ENCODE measurements at regions not wholly inside any gene's neighbourhood (a gene's known extent, or its start where the extent isn't known, plus 50 kb on each side); places are given as distances from the start of the nearest gene placed in this dataset.

- TF ChIP-seq MAZ (CRISPR knock-in tag; conservative IDR thresholded peaks at IDR 0.05 in 1 of 2, IDR thresholded peaks at IDR 0.05 in 1 of 2) (no peak), GTF2A2 (tag; IDR thresholded peaks at IDR 0.05) (no peak), PRPF4 (IDR thresholded peaks at IDR 0.05; ENCODE audit: insufficient read depth, low read depth, low read length, poor library complexity, severe bottlenecking) (no peak)
Measured at GRCh38 chr5:87912419-87912818, 356.2 kb downstream of the TMEM161B start (continued).

GRCh38 chr5:87909382-87909781, 359.3 kb downstream of the TMEM161B start:
- 4% methylated on average over 2 of the region's 2 CpGs for WGBS (ENCODE audit: insufficient coverage, low coverage, missing lambda C conversion rate)
- no peak for FAIRE-seq
- ATAC-seq = no peak
- Histone ChIP-seq H3K4me3 (no peak overlapping the region), H3K9me1 (ENCODE audit: control insufficient read depth, insufficient read depth, low read length) (no peaks in the 10 kb centered on the region), H3K27ac (ENCODE audit: extremely low read depth, low read depth, low read length) (no peak overlapping the region), H3K9me3 (replicated peaks; ENCODE audit: control insufficient read depth, insufficient read depth, low read depth, low read length) (no peaks in the 10 kb centered on the region; the same call in 1 of the 2 replicates), H3K27me3 (ENCODE audit: control insufficient read depth in 2 of 2, insufficient read depth in 2 of 2, low read length in 2 of 2) (no peaks in the 10 kb centered on the region), H3K36me3 (ENCODE audit: control insufficient read depth, insufficient read depth, low read length) (no peaks in the 10 kb centered on the region), H4K20me1 (replicated peaks; ENCODE audit: control insufficient read depth, insufficient read depth, low read length) (no peaks in the 10 kb centered on the region), H3K4me1 (replicated peaks in 1 of 2; ENCODE audit: control insufficient read depth in 2 of 2, insufficient read depth in 2 of 2, low read length in 2 of 2) (no peaks in the 10 kb centered on the region), H3K9ac (ENCODE audit: insufficient read depth in 1 of 2, low read depth in 2 of 2, low read length in 2 of 2) (no peak overlapping the region), H3K79me2 (ENCODE audit: control insufficient read depth, insufficient read depth, low read length) (no peaks in the 10 kb centered on the region), H2AFZ (ENCODE audit: low read depth, low read length) (no peak overlapping the region), H3K4me2 (ENCODE audit: insufficient read depth, low read length) (no peak overlapping the region)
- no peak for DNase-seq (ENCODE audit: extremely low read depth in 1 of 4, low spot score in 3 of 4)
- in situ Hi-C loops (cut with MboI) (no loop called here), intact Hi-C loops (cut with micrococcal nuclease) (no loop called here)
- ChIA-PET POLR2A (no interaction called here), CTCF (ENCODE audit: low intra/inter-chr PET ratio) (no interaction called here)
- no TSS peak for BruUV-seq (replicated peaks)
- TF ChIP-seq FOXP1 (CRISPR knock-in tag; IDR thresholded peaks at IDR 0.05) = no peak
- no peak for TF ChIP-seq PCBP1 (IDR thresholded peaks at IDR 0.05; ENCODE audit: low read depth, low read length, poor library complexity, severe bottlenecking)
- no peak for TF ChIP-seq MCM3 (IDR thresholded peaks at IDR 0.05)
- no peak for TF ChIP-seq ELK3 (CRISPR knock-in tag; IDR thresholded peaks at IDR 0.05)
- TF ChIP-seq CBFA2T3 (IDR thresholded peaks at IDR 0.05) = no peak
- TF ChIP-seq BRCA1 (IDR thresholded peaks at IDR 0.05) = no peak
- no peak for TF ChIP-seq BRCA1 (CRISPR knock-in tag; IDR thresholded peaks at IDR 0.05)
- no peak for TF ChIP-seq NR2F6 (CRISPR knock-in tag; IDR thresholded peaks at IDR 0.05)
- no peak for TF ChIP-seq DEAF1 (CRISPR knock-in tag; IDR thresholded peaks at IDR 0.05)
- no peak for TF ChIP-seq RERE (CRISPR knock-in tag; IDR thresholded peaks at IDR 0.05; ENCODE audit: borderline replicate concordance)

All from K562 (cell line).